HUES64 (cell line): ENCODE measurements at regions not wholly inside any gene's neighbourhood (a gene's known extent, or its start where the extent isn't known, plus 50 kb on each side); places are given as distances from the start of the nearest gene placed in this dataset.

ENCODE experiments used
- H3K27ac ChIP-seq: 2 replicates; pipeline ENCODE4 v1.7.0; 2013; ENCODE audit warnings: low read depth, low read length, inconsistent platforms
- H3K27me3 ChIP-seq: 2 replicates; pipeline ENCODE4 v1.6.1; 2013; ENCODE audit warnings: mild to moderate bottlenecking, low read length; ENCODE audit not compliant: insufficient read depth
- H3K36me3 ChIP-seq: 2 replicates; pipeline ENCODE4 v1.6.1; 2013; ENCODE audit warnings: mild to moderate bottlenecking, low read length; ENCODE audit not compliant: insufficient read depth
- H3K4me1 ChIP-seq: 2 replicates; pipeline ENCODE4 v1.6.1; 2013; ENCODE audit warnings: mild to moderate bottlenecking, low read length, moderate library complexity; ENCODE audit not compliant: insufficient read depth
- H3K4me3 ChIP-seq: 2 replicates; pipeline ENCODE4 v1.5.1; 2013; ENCODE audit warnings: mild to moderate bottlenecking, low read length, moderate library complexity
- H3K9ac ChIP-seq: 2 replicates; pipeline ENCODE4 v1.6.1; 2013; ENCODE audit warnings: mild to moderate bottlenecking, low read depth, low read length
- H3K9me3 ChIP-seq: 2 replicates; pipeline ENCODE4 v1.6.1; 2013; ENCODE audit warnings: low read depth, low read length; ENCODE audit not compliant: insufficient read depth
- WGBS: fragments of 150-250, 120-280 bp; methylation state at CpG from one replicate; pipeline ENCODE4 v1.1.7; 2013; ENCODE audit warnings: missing lambda C conversion rate; 5-methylcytosine and 5-hydroxymethylcytosine counted together

GRCh38 chr12:103160622-103161021 lies 203.1 kb downstream of the ASCL1 start:
- Histone ChIP-seq H3K27me3 (no peaks in the 10 kb centered on the region), H3K4me1 (no peaks in the 10 kb centered on the region), H3K9ac (no peak overlapping the region), H3K27ac (no peak overlapping the region), H3K4me3 (no peak overlapping the region), H3K36me3 (no peaks in the 10 kb centered on the region), H3K9me3 (no peaks in the 10 kb centered on the region)
- 100% methylated on average over 2 of the region's 2 CpGs for WGBS

GRCh38 chr12:103161582-103162362 lies 204.3 kb downstream of the ASCL1 start:
- Histone ChIP-seq H3K27ac (no peak overlapping the region), H3K9ac (no peak overlapping the region), H3K9me3 (no peaks in the 10 kb centered on the region), H3K27me3 (no peaks in the 10 kb centered on the region), H3K4me1 (no peaks in the 10 kb centered on the region), H3K36me3 (no peaks in the 10 kb centered on the region), H3K4me3 (no peak overlapping the region)
- WGBS = 84% methylated on average over 5 of the region's 5 CpGs

- no peak overlapping the region for H3K9ac ChIP-seq
- no peaks in the 10 kb centered on the region for H3K27me3 ChIP-seq
- no peak overlapping the region for H3K4me3 ChIP-seq
- H3K4me1 ChIP-seq = no peaks in the 10 kb centered on the region
- no peaks in the 10 kb centered on the region for H3K9me3 ChIP-seq
- H3K27ac ChIP-seq = no peak overlapping the region
- no peaks in the 10 kb centered on the region for H3K36me3 ChIP-seq
- WGBS = 97% methylated on average over 3 of the region's 3 CpGs
These were observed 209.5 kb downstream of the ASCL1 start for GRCh38 chr12:103166949-103167348.

DNA sequence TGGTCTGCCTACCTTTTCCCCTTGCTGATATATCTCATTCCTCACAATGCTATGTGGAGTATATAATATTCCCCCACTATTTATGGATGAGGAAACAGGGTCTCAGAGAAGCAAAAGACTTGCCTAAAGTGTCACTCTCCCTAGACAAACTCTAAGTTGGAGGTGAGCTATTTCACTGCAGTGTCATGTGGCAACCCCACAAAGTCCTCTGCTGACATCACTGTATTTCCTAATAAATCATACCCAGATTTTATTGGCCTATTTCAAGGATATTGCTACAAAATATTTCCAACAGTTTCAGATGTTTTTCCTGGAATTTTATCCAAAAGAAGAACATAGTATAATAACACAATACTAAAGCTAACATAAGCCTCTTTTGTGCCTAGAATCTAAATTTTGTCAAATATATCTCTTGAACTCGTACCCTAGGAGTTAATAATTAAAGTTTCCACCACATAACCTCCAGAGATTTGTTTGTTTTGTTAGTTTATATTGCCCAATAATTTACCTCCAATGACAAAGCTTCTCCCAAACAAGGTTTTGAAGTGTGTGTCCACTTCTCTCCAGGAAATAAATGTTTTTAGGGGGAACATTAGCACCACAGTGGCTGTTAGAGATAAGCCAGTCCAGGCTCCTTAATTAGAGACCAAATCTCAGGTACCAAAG lies 215.1 kb downstream of the ASCL1 start:
- Histone ChIP-seq H3K4me3 (no peak overlapping the region), H3K9me3 (no peaks in the 10 kb centered on the region), H3K9ac (no peak overlapping the region), H3K27me3 (no peaks in the 10 kb centered on the region), H3K36me3 (no peaks in the 10 kb centered on the region), H3K27ac (no peak overlapping the region), H3K4me1 (no peaks in the 10 kb centered on the region)
- no CpG with 5 or more reads among the region's 1 CpG for WGBS

- 97% methylated on average over 2 of the region's 3 CpGs for WGBS
- no peaks in the 10 kb centered on the region for H3K36me3 ChIP-seq
- no peak overlapping the region for H3K9ac ChIP-seq
- H3K4me3 ChIP-seq = no peak overlapping the region
- no peak overlapping the region for H3K27ac ChIP-seq
- no peaks in the 10 kb centered on the region for H3K4me1 ChIP-seq
- no peaks in the 10 kb centered on the region for H3K27me3 ChIP-seq
- H3K9me3 ChIP-seq = no peaks in the 10 kb centered on the region
These were observed 218.2 kb downstream of the ASCL1 start for GRCh38 chr12:103175625-103176024.

GRCh38 chr12:103177639-103178255 lies 220.3 kb downstream of the ASCL1 start:
- 80% methylated on average over 14 of the region's 14 CpGs for WGBS
- no peak overlapping the region for H3K9ac ChIP-seq

DNA sequence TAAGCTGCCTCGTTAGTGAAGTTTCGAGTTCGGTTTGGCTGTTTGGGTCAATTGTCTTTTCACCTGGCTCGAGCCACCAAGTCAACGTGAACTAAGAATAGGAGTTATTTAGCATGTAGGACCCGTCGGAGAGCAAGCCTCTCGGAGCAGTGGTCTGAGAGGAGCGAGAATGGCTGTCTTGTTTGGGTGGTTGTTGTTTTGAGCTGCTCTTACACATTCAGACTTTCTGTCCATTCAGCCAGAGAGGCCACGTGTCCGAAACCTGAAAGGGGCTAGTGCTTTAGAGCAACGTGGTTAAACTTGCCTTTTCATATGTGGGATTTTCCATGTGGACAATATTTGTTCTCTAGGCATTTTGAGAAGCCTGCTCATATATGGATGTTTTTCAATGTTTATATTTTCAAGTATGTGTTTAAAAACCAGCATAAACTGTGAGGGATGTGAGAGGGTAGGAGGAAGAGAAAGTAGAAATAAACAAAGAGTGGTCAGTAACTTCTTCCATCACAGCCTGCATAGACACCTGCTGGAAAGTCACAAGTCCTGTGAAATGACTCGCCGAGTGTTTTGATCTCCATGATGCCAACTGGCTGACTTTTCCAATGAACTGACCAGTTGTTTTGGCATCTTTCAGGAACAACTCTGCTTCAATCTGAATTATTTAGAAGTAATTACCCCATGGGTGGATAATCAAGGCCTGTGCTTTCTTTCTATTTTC lies 221.0 kb downstream of the ASCL1 start:
- Histone ChIP-seq H3K9me3 (no peaks in the 10 kb centered on the region), H3K36me3 (no peaks in the 10 kb centered on the region), H3K9ac (no peak overlapping the region), H3K4me3 (no peak overlapping the region), H3K4me1 (no peaks in the 10 kb centered on the region), H3K27me3 (no peaks in the 10 kb centered on the region), H3K27ac (no peak overlapping the region)
- WGBS = 91% methylated on average over 14 of the region's 14 CpGs

More at GRCh38 chr12:103177639-103178255, 220.3 kb downstream of the ASCL1 start:
- Histone ChIP-seq H3K9me3 (no peaks in the 10 kb centered on the region), H3K36me3 (no peaks in the 10 kb centered on the region), H3K27ac (no peak overlapping the region), H3K4me1 (no peaks in the 10 kb centered on the region), H3K4me3 (no peak overlapping the region), H3K27me3 (no peaks in the 10 kb centered on the region)

DNA sequence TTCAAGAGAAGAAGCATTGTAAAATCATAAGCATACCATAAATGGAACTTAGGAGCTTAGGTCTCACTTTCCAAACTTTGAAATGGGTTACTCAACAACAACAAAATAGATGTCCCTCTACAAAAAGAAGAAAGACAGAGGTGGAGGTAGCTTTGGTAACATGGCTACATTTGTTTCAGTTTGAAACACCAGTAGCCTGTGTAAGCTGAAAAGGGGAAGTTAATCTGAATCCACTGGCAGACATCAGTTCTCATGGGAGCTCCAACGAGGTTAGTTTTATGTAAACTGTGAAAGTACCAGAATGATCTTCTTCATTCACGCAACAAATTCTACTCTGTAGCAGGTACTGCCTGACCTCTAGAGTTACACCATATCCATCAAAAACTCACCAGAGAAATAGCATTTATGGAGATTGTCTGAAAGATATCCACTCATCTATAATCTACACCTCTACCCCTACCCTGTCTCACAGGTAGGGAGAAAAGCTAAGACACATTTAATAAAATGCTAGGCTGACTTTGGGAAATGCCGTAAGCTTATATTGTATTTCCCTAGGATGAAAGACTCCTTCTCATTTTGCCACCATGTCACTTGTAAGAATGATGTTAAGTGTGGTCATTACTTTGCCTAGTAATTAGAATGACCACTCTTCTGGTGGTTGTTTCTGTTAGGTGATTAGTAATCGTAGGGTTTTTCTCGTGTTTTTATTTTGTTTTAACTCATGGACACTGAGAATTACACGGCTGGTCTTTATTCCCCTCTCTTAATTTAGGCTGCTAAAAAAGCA lies 224.1 kb downstream of the ASCL1 start:
- Histone ChIP-seq H3K4me1 (no peaks in the 10 kb centered on the region), H3K36me3 (no peaks in the 10 kb centered on the region), H3K27me3 (no peaks in the 10 kb centered on the region), H3K27ac (no peak overlapping the region), H3K9me3 (no peaks in the 10 kb centered on the region), H3K9ac (no peak overlapping the region), H3K4me3 (no peak overlapping the region)
- WGBS = 93% methylated on average over 6 of the region's 6 CpGs

DNA sequence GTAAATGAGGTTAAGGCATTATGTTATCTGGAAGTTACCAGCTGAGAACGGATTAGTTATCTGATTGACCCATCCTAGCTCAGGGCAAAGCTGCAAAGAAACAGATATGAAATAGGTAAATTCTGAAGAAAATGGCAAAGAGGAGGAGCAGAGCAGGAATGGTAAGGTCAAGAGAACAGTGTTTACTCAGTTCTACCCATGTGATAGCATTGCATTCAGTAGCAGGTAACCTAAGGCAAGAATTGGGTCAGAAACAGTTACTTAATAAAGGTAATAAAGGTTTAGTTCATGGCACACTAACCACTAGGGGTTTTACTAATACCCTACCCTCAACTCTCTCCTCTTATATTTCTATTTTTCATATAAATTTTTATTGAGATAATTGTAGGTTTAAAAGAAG lies 224.8 kb downstream of the ASCL1 start:
- Histone ChIP-seq H3K9me3 (no peaks in the 10 kb centered on the region), H3K27ac (no peak overlapping the region), H3K9ac (no peak overlapping the region), H3K27me3 (no peaks in the 10 kb centered on the region), H3K4me3 (no peak overlapping the region), H3K36me3 (no peaks in the 10 kb centered on the region), H3K4me1 (no peaks in the 10 kb centered on the region)
- WGBS = 91% methylated on average over 1 of the region's 1 CpG

- peaks cover 9% of the 10 kb centered on the region for H3K4me1 ChIP-seq
- 0 out of 2 replicates have a peak, but pooled peaks cover under 1% of the 10 kb centered on the region for H3K9me3 ChIP-seq
- H3K27me3 ChIP-seq = no peaks in the 10 kb centered on the region
- H3K9ac ChIP-seq = no peak overlapping the region
- H3K4me3 ChIP-seq = no peak overlapping the region
- WGBS = 96% methylated on average over 4 of the region's 4 CpGs
- H3K36me3 ChIP-seq = no peaks in the 10 kb centered on the region
- no peak overlapping the region for H3K27ac ChIP-seq
These were observed 239.0 kb downstream of the ASCL1 start for GRCh38 chr12:103196467-103196866.
